H1 (cell line): ENCODE measurements at regions not wholly inside any gene's neighbourhood (a gene's known extent, or its start where the extent isn't known, plus 50 kb on each side); places are given as distances from the start of the nearest gene placed in this dataset.

Experiments
- CTCF ChIA-PET: fragments of 300-600 bp; sonication (Branson Sonifier 250); formaldehyde crosslinking; loops from one replicate; lab custom pipeline; 2021; ENCODE audit not compliant: partially characterized antibody; lab: Charles Lee
- POLR2A ChIA-PET: fragments of 300-600 bp; sonication (Branson Sonifier 250); formaldehyde crosslinking; loops from one replicate; lab custom pipeline; 2021; ENCODE audit warnings: inconsistent platforms; ENCODE audit not compliant: partially characterized antibody; lab: Charles Lee
- DNase-seq, 2 experiments: peaks; one replicate each; pipeline versions ENCODE4 v3.0.0 to v3.0.0-alpha.2; 2010 to 2022; ENCODE audit warnings: low spot score in 2 of 2, low read depth in 1 of 2, mixed read lengths in 1 of 2
- FAIRE-seq: peaks from 2 replicates; lab custom pipeline; 2011; peaks lifted over from hg19 to GRCh38; lab: Jason Lieb, UNC
- H2AFZ ChIP-seq: 2 replicates; pipeline ENCODE4 v1.8.1; 2012; ENCODE audit warnings: low read length, inconsistent platforms
- H2AK5ac ChIP-seq: 2 replicates; pipeline ENCODE4 v1.6.1; 2013; ENCODE audit warnings: low read depth, low read length
- H2BK120ac ChIP-seq: replicated peaks from 2 replicates; pipeline ENCODE3; 2013; ENCODE audit warnings: low read depth, low read length, inconsistent platforms
- H2BK12ac ChIP-seq: 2 replicates; pipeline ENCODE4 v1.6.1; 2013; ENCODE audit warnings: low read depth, low read length
- H2BK15ac ChIP-seq: 2 replicates; pipeline ENCODE4 v1.6.1; 2013; ENCODE audit warnings: low read length
- H2BK20ac ChIP-seq: 2 replicates; pipeline ENCODE4 v1.6.1; 2013; ENCODE audit warnings: low read length
- H2BK5ac ChIP-seq: 2 replicates; pipeline ENCODE4 v1.6.1; 2013; ENCODE audit warnings: low read depth, low read length
- H3K14ac ChIP-seq: 2 replicates; pipeline ENCODE4 v1.6.1; 2013; ENCODE audit warnings: inconsistent platforms; ENCODE audit not compliant: insufficient read length
- H3K18ac ChIP-seq: 2 replicates; pipeline ENCODE4 v1.6.1; 2013; ENCODE audit warnings: low read length; ENCODE audit errors: extremely low read depth
- H3K23ac ChIP-seq: 2 replicates; pipeline ENCODE4 v1.6.1; 2013; ENCODE audit warnings: inconsistent platforms; ENCODE audit not compliant: insufficient read length
- H3K23me2 ChIP-seq: 2 replicates; pipeline ENCODE4 v1.6.1; 2013; ENCODE audit warnings: low read depth, low read length
- H3K27ac ChIP-seq: 2 replicates; pipeline ENCODE4 v1.6.1; 2011; ENCODE audit warnings: low read depth, low read length, inconsistent platforms
- H3K27me3 ChIP-seq, 4 experiments: replicated peaks in 1 of 4; 1 replicate in 1 of 4; 2 replicates in 3 of 4; pipeline versions ENCODE4 v1.6.1 to v1.8.1; 2011 to 2013; ENCODE audit warnings: low read length in 3 of 4, mild to moderate bottlenecking in 3 of 4, inconsistent platforms in 2 of 4, mixed read lengths in 2 of 4, moderate library complexity in 1 of 4; ENCODE audit not compliant: control insufficient read depth in 3 of 4, insufficient read depth in 3 of 4; ENCODE audit errors: extremely low read depth in 1 of 4
- H3K36me3 ChIP-seq, 4 experiments: 2 replicates each; pipeline versions ENCODE4 v1.6.1 to v1.8.1; 2011 to 2013; ENCODE audit warnings: mild to moderate bottlenecking in 4 of 4, low read length in 3 of 4, moderate library complexity in 2 of 4, control low read depth in 1 of 4, inconsistent platforms in 1 of 4; ENCODE audit not compliant: insufficient read depth in 4 of 4, control insufficient read depth in 2 of 4
- H3K4ac ChIP-seq: replicated peaks from 2 replicates; pipeline ENCODE3; 2013; ENCODE audit warnings: low read length, low read depth, mixed read lengths, inconsistent platforms; ENCODE audit not compliant: insufficient read length
- H3K4me1 ChIP-seq, 4 experiments: replicated peaks in 1 of 4; 1 replicate in 1 of 4; 2 replicates in 3 of 4; pipeline versions ENCODE4 v1.6.1 to v1.8.1; 2011 to 2013; ENCODE audit warnings: low read length in 3 of 4, inconsistent platforms in 2 of 4, mixed read lengths in 1 of 4; ENCODE audit not compliant: insufficient read depth in 4 of 4, control insufficient read depth in 3 of 4
- H3K4me2 ChIP-seq, 2 experiments: 2 replicates each; pipeline versions ENCODE4 v1.6.1 to v1.8.1; 2011 to 2013; ENCODE audit warnings: low read depth in 2 of 2, low read length in 2 of 2, control low read depth in 1 of 2, inconsistent platforms in 1 of 2, mild to moderate bottlenecking in 1 of 2; ENCODE audit not compliant: insufficient read depth in 1 of 2
- H3K4me3 ChIP-seq, 4 experiments: fragments of 200-600, 300-600 bp in 1 of 4; sonication (generic), shearing (Covaris generic), sonication (Bioruptor Twin) in 1 of 4; 2 replicates each; pipeline versions ENCODE4 v1.5.1 to v1.8.1; 2011 to 2016; ENCODE audit warnings: low read length in 4 of 4, low read depth in 3 of 4, control low read depth in 2 of 4, inconsistent platforms in 2 of 4, mild to moderate bottlenecking in 2 of 4, mixed read lengths in 1 of 4, moderate library complexity in 1 of 4; ENCODE audit not compliant: insufficient read depth in 2 of 4; ENCODE audit errors: extremely low read depth in 1 of 4
- H3K56ac ChIP-seq: replicated peaks from 2 replicates; pipeline ENCODE3; 2013; ENCODE audit warnings: low read depth, mild to moderate bottlenecking, mixed read lengths, low read length, inconsistent platforms; ENCODE audit not compliant: insufficient read length
- H3K79me1 ChIP-seq: 2 replicates; pipeline ENCODE4 v1.6.1; 2013; ENCODE audit warnings: low read depth, low read length, control low read depth
- H3K79me2 ChIP-seq, 2 experiments: 2 replicates each; pipeline versions ENCODE4 v1.6.1 to v1.8.1; 2012 to 2013; ENCODE audit warnings: low read length in 2 of 2, mild to moderate bottlenecking in 2 of 2, inconsistent platforms in 1 of 2; ENCODE audit not compliant: insufficient read depth in 2 of 2, control insufficient read depth in 1 of 2
- H3K9ac ChIP-seq, 4 experiments: replicated peaks in 1 of 4; 1 replicate in 1 of 4; 2 replicates in 3 of 4; pipeline versions ENCODE4 v1.6.1 to v1.8.1; 2011 to 2013; ENCODE audit warnings: low read depth in 3 of 4, low read length in 3 of 4, control low read depth in 2 of 4, mild to moderate bottlenecking in 2 of 4, moderate library complexity in 2 of 4, inconsistent platforms in 1 of 4; ENCODE audit errors: extremely low read depth in 1 of 4
- H3K9me3 ChIP-seq, 2 experiments: 2 replicates each; pipeline versions ENCODE4 v1.6.1 to v1.8.1; 2012 to 2013; ENCODE audit warnings: mild to moderate bottlenecking in 2 of 2, moderate library complexity in 2 of 2, control low read depth in 1 of 2, inconsistent platforms in 1 of 2, low read depth in 1 of 2, low read length in 1 of 2, mixed read lengths in 1 of 2; ENCODE audit not compliant: insufficient read depth in 2 of 2
- H4K20me1 ChIP-seq, 2 experiments: replicated peaks in 1 of 2; 2 replicates each; pipeline versions ENCODE3 to v1.8.1; 2011 to 2013; ENCODE audit warnings: inconsistent platforms in 2 of 2, low read length in 2 of 2, mild to moderate bottlenecking in 1 of 2; ENCODE audit not compliant: insufficient read depth in 2 of 2, control insufficient read depth in 1 of 2
- H4K5ac ChIP-seq: 2 replicates; pipeline ENCODE4 v1.6.1; 2013; ENCODE audit warnings: low read length, low read depth, mixed read lengths, inconsistent platforms; ENCODE audit not compliant: insufficient read length
- H4K8ac ChIP-seq: 2 replicates; pipeline ENCODE4 v1.8.0; 2013; ENCODE audit warnings: mild to moderate bottlenecking, moderate library complexity, low read length, inconsistent platforms; ENCODE audit not compliant: insufficient read depth; ENCODE audit errors: extremely low read depth
- H4K91ac ChIP-seq: replicated peaks from 2 replicates; pipeline ENCODE3; 2013; ENCODE audit warnings: low read length, mixed read lengths, inconsistent platforms; ENCODE audit not compliant: insufficient read length
- ASH2L ChIP-seq: fragments of 200-600, 300-600 bp; sonication (generic); IDR thresholded peaks from one replicate; pipeline ENCODE4 v1.7.1; 2017; ENCODE audit warnings: low read length
- BACH1 ChIP-seq: IDR thresholded peaks from 2 replicates; pipeline ENCODE4 v1.6.1; 2012; ENCODE audit warnings: low read length, improper control_type of control experiment
- BRCA1 ChIP-seq: IDR thresholded peaks from 2 replicates; pipeline ENCODE4 v1.6.1; 2012; ENCODE audit warnings: low read depth, low read length, improper control_type of control experiment
- EP300 ChIP-seq, 2 experiments: IDR thresholded peaks; 1 replicate in 1 of 2; 2 replicates in 1 of 2; pipeline ENCODE4 v1.6.1; 2011 to 2012; ENCODE audit warnings: low read depth in 2 of 2, low read length in 2 of 2, mild to moderate bottlenecking in 2 of 2, borderline replicate concordance in 1 of 2, inconsistent platforms in 1 of 2, moderate library complexity in 1 of 2
- HDAC6 ChIP-seq: IDR thresholded peaks from one replicate; pipeline ENCODE4 v1.7.1; 2012; ENCODE audit warnings: low read depth, mild to moderate bottlenecking, inconsistent platforms, low read length, moderate library complexity
- PHF8 ChIP-seq: fragments of 200-600 bp; sonication (generic); conservative IDR thresholded peaks from 2 replicates; pipeline ENCODE4 v1.7.1; 2012; ENCODE audit warnings: low read depth, mild to moderate bottlenecking, inconsistent platforms, low read length, moderate library complexity
- SIX5 ChIP-seq: IDR thresholded peaks from 2 replicates; pipeline ENCODE4 v1.6.1; 2011; ENCODE audit warnings: mild to moderate bottlenecking, low read depth, low read length
- SRF ChIP-seq: IDR thresholded peaks from 2 replicates; pipeline ENCODE4 v1.6.1; 2011; ENCODE audit warnings: mild to moderate bottlenecking, low read depth, low read length, moderate library complexity
- WGBS, 2 experiments: shearing (Covaris generic) in 1 of 2; methylation state at CpG; one replicate each; pipeline versions ENCODE4 v1.1.6 to v1.1.7; 2013 to 2015; ENCODE audit warnings: low lambda C conversion rate in 2 of 2, mixed read lengths in 2 of 2, inconsistent platforms in 1 of 2, low coverage in 1 of 2, missing lambda C conversion rate in 1 of 2; ENCODE audit not compliant: insufficient replicate concordance in 2 of 2, insufficient coverage in 1 of 2, insufficient read length in 1 of 2; ENCODE audit errors: extremely low coverage in 1 of 2, missing lambda C conversion rate in 1 of 2; 5-methylcytosine and 5-hydroxymethylcytosine counted together
- TF ChIP-seq, protein P1 (sequence below): IDR thresholded peaks from 2 replicates; pipeline ENCODE4 v1.6.1; 2012; ENCODE audit warnings: low read length, inconsistent platforms
- TF ChIP-seq, protein P2 (sequence below), 3 experiments: IDR thresholded peaks; 1 replicate in 2 of 3; 2 replicates in 1 of 3; pipeline versions ENCODE4 v1.5.1 to v1.6.1; 2011; ENCODE audit warnings: low read length in 3 of 3, mild to moderate bottlenecking in 3 of 3, inconsistent platforms in 2 of 3, low read depth in 1 of 3, moderate library complexity in 1 of 3; ENCODE audit not compliant: insufficient read depth in 1 of 3; ENCODE audit errors: control extremely low read depth in 1 of 3

DNA sequence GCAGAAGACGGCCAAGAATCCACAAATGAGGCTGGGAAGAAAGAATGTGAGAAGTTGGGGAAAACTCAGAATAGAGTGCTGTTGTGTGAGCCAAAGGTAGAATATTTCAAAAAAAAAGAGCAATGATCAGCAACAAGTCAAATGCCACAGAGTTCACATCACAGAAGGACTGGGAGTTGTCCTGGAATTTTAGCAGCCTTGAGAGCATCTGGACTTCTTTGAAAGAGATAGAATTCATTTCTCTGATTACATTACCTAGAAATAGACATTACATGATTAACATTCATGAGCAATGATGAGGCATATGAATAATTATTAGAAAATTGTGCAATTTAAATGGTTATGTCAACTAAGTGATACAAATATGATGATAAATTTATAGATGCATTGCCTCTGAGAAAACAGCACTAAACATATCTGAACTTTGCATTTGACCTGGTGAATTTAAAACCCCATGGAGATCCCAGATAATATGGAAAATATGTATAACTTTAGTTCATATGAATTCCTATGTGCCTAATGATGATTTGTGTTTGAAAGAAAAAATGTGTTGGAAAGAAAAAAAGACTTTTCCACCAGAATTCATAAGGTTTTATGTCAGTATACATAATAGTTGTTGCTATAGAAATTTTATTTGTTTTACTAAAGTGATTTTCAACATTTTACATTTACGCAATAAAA is 186.2 kb downstream of the POSTN start:
- Histone ChIP-seq H3K79me1 (no peaks in the 10 kb centered on the region), H2BK20ac (no peak overlapping the region), H3K4me3 (no peak overlapping the region), H3K23me2 (peaks cover 2% of the 10 kb centered on the region; the same call in 1 of the 2 replicates), H2AK5ac (no peak overlapping the region), H3K14ac (no peak overlapping the region), H2BK120ac (no peak overlapping the region), H3K27me3 (no peaks in the 10 kb centered on the region), H4K8ac (no peak overlapping the region), H3K4me1 (no peaks in the 10 kb centered on the region), H3K4me2 (no peak overlapping the region), H4K91ac (no peak overlapping the region), H3K23ac (no peak overlapping the region), H3K79me2 (no peaks in the 10 kb centered on the region), H3K36me3 (no peaks in the 10 kb centered on the region), H3K9ac (no peak overlapping the region), H4K20me1 (no peaks in the 10 kb centered on the region), H3K27ac (no peak overlapping the region), H3K9me3 (no peaks in the 10 kb centered on the region), H3K56ac (no peak overlapping the region), H4K5ac (no peak overlapping the region), H2BK5ac (no peak overlapping the region), H2AFZ (no peak overlapping the region), H3K18ac (no peak overlapping the region), H2BK15ac (no peak overlapping the region), H3K4ac (no peak overlapping the region), H2BK12ac (no peak overlapping the region)
- ChIA-PET POLR2A (no interaction called here), CTCF (no interaction called here)
- FAIRE-seq (no peak), DNase-seq (no peak)
- WGBS, 2 experiments = 92% methylated on average over 2 of the region's 2 CpGs; no CpG with 5 or more reads in 1 of the 2 experiments
- no peak for TF ChIP-seq BACH1
- TF ChIP-seq PHF8 = no peak
- TF ChIP-seq ASH2L = no peak
- TF ChIP-seq EP300 (IDR thresholded peaks at IDR 0.05; ENCODE audit: borderline replicate concordance in 1 of 2, low read depth in 2 of 2, low read length in 2 of 2) = no peak
- TF ChIP-seq BRCA1 = no peak
- TF ChIP-seq, protein P1, sequence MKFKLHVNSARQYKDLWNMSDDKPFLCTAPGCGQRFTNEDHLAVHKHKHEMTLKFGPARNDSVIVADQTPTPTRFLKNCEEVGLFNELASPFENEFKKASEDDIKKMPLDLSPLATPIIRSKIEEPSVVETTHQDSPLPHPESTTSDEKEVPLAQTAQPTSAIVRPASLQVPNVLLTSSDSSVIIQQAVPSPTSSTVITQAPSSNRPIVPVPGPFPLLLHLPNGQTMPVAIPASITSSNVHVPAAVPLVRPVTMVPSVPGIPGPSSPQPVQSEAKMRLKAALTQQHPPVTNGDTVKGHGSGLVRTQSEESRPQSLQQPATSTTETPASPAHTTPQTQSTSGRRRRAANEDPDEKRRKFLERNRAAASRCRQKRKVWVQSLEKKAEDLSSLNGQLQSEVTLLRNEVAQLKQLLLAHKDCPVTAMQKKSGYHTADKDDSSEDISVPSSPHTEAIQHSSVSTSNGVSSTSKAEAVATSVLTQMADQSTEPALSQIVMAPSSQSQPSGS = no peak
- TF ChIP-seq HDAC6 = no peak
- TF ChIP-seq, protein P2, sequence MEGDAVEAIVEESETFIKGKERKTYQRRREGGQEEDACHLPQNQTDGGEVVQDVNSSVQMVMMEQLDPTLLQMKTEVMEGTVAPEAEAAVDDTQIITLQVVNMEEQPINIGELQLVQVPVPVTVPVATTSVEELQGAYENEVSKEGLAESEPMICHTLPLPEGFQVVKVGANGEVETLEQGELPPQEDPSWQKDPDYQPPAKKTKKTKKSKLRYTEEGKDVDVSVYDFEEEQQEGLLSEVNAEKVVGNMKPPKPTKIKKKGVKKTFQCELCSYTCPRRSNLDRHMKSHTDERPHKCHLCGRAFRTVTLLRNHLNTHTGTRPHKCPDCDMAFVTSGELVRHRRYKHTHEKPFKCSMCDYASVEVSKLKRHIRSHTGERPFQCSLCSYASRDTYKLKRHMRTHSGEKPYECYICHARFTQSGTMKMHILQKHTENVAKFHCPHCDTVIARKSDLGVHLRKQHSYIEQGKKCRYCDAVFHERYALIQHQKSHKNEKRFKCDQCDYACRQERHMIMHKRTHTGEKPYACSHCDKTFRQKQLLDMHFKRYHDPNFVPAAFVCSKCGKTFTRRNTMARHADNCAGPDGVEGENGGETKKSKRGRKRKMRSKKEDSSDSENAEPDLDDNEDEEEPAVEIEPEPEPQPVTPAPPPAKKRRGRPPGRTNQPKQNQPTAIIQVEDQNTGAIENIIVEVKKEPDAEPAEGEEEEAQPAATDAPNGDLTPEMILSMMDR (IDR thresholded peaks at IDR 0.05; ENCODE audit: control extremely low read depth in 1 of 3, insufficient read depth in 1 of 3, low read depth in 1 of 3, low read length in 3 of 3) = no peak
- TF ChIP-seq SIX5 = no peak
- no peak for TF ChIP-seq SRF
